Esophagus mucosa (tissue), 1 donor: ENCODE measurements at regions not wholly inside any gene's neighbourhood (a gene's known extent, or its start where the extent isn't known, plus 50 kb on each side); places are given as distances from the start of the nearest gene placed in this dataset.

Experiments
- ATAC-seq: fragments of 200-7000 bp; cut with Tn5 transposase; one replicate; pipeline ENCODE4 v1.9.1; 2020
- donor health status: DM: yes; HTN: yes; CAD: no.

DNA sequence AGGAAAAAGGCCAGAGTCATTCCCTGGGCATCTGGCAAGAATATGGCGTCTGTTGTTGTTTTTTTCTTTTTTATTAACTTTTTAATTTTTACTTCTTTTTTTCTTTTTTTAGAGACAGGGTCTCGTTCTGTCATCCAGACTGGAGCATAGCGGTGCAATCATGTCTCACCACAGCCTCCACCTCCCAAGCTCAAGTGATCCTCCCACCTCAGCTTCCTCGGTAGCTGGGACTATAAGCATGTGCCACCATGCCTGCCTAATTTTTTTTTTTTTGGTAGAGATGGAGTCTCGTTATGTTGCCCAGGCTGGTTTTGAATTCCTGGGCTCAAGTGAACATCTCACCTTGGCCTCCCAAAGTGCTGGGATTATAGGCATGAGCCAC, 54.0 kb upstream of the PRDM11 start:
- no peak for ATAC-seq

GRCh38 chr11:45092901-45093760, 53.3 kb upstream of the PRDM11 start:
- ATAC-seq = no peak

- no peak for ATAC-seq
Observed at GRCh38 chr11:45093761-45094455, 52.5 kb upstream of the PRDM11 start.

DNA sequence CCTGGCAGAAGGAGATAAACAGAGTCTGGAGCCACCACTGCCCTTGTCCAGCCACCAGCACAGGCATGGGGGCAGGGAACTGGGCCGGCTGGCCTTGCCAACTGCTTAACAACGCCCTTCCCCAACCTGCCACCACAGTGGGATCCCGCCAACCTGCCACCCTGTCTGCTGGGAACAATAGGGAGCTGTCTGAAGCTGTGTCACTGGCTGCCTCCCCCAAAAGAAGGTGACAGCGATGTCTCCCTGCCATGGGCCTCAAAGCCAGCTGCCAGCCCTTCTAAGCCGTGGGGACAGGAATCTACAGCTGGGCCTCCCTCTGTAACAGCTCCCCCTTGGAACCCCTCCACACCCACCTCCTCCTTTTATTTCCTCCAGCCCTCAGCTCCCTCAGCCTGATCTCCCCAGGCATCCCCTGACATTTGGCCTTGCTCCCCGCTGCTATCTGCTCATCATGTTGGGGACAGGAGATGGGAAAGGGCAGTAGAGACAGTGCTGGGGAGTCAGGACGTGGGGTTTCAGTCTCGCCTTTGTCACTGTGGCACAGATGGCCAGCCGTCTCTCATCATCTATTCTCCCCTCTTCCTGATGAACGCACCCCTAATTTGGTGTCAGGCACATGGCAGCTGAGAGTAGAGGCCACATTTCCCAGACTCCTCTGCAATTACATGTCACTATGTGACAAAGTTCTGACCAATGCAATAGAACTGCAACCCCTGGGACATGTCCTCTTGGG, 51.3 kb upstream of the PRDM11 start:
- no peak for ATAC-seq

DNA sequence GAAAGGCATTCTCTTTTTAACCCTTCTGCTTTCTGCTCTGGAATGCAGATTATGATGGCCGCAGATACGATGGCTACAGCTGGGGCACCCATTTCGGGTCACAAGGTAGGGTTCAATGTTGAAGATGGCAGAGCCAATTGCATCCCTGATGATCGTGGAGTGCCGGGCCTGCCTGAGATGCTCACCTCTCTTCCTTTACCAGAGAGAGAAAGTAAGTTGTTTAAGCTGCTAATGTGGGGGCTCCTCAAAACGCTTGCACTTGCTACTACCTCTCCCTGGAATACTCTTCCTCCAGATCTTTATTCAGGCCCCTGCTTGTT, 50.8 kb upstream of the PRDM11 start:
- ATAC-seq = no peak

GRCh38 chr11:45096636-45097035, 49.8 kb upstream of the PRDM11 start:
- no peak for ATAC-seq
